T-helper 2 cell treated with Interferon-gamma antibody and Interleukin-4, amounts not matched to agents 5 μg/mL and 100 μg/mL, for 36 hours (primary cell): ENCODE measurements at regions not wholly inside any gene's neighbourhood (a gene's known extent, or its start where the extent isn't known, plus 50 kb on each side); places are given as distances from the start of the nearest gene placed in this dataset.

Experiments used
- DNase-seq: peaks from one replicate; pipeline ENCODE4 v3.0.0; 2021; ENCODE audit warnings: low spot score
- H3K27ac Mint-ChIP-seq: one replicate; pipeline ENCODE4 v1.8.0; 2021; ENCODE audit warnings: mild to moderate bottlenecking, mixed read lengths
- H3K27me3 Mint-ChIP-seq: one replicate; pipeline ENCODE4 v1.8.0; 2021; ENCODE audit warnings: low read depth, mixed read lengths
- H3K36me3 Mint-ChIP-seq: one replicate; pipeline ENCODE4 v1.8.0; 2021; ENCODE audit warnings: low read depth, mixed read lengths
- H3K4me1 Mint-ChIP-seq: one replicate; pipeline ENCODE4 v1.8.0; 2021; ENCODE audit warnings: low read depth, mixed read lengths
- H3K4me3 Mint-ChIP-seq: one replicate; pipeline ENCODE4 v1.8.0; 2022; ENCODE audit warnings: mild to moderate bottlenecking, moderate library complexity, mixed read lengths
- H3K9me3 Mint-ChIP-seq: one replicate; pipeline ENCODE4 v1.8.0; 2021; ENCODE audit warnings: mixed read lengths

GRCh38 chr10:44186150-44186549, 198.7 kb downstream of the CXCL12 start:
- peaks cover 7% of the 10 kb centered on the region for H3K9me3 Mint-ChIP-seq
- no peak overlapping the region for H3K27ac Mint-ChIP-seq
- H3K4me1 Mint-ChIP-seq, result no peaks in the 10 kb centered on the region
- H3K27me3 Mint-ChIP-seq, result no peaks in the 10 kb centered on the region
- H3K4me3 Mint-ChIP-seq, result no peak overlapping the region
- H3K36me3 Mint-ChIP-seq, result no peaks in the 10 kb centered on the region
- DNase-seq, result no peak

DNA sequence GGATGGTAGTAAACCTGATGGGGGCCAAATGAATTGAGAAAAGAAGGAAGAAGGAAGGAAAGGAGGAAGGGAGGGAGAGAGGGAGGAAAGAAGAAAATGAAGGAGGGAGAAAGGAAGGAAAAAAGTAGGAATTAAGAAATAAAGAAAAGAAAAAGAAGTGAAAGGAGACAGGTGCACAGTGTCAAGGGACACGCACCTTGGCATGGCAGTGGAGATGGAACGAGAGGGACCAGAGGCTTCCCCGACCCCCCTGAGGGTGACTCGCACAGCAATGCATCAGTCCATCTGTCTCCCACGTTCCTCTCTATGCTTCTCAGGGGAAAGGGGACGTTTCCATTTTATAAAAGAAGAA, 199.6 kb downstream of the CXCL12 start:
- DNase-seq, result no peak
- Mint-ChIP-seq H3K36me3 (no peaks in the 10 kb centered on the region), H3K4me3 (no peak overlapping the region), H3K9me3 (peaks cover 7% of the 10 kb centered on the region), H3K27me3 (no peaks in the 10 kb centered on the region), H3K27ac (no peak overlapping the region), H3K4me1 (no peaks in the 10 kb centered on the region)

GRCh38 chr10:44184633-44185314, 200.1 kb downstream of the CXCL12 start:
- DNase-seq, result no peak
- H3K4me1 Mint-ChIP-seq, result no peaks in the 10 kb centered on the region
- no peaks in the 10 kb centered on the region for H3K27me3 Mint-ChIP-seq
- peaks cover 7% of the 10 kb centered on the region for H3K9me3 Mint-ChIP-seq
- no peak overlapping the region for H3K4me3 Mint-ChIP-seq
- no peak overlapping the region for H3K27ac Mint-ChIP-seq
- H3K36me3 Mint-ChIP-seq, result no peaks in the 10 kb centered on the region

DNA sequence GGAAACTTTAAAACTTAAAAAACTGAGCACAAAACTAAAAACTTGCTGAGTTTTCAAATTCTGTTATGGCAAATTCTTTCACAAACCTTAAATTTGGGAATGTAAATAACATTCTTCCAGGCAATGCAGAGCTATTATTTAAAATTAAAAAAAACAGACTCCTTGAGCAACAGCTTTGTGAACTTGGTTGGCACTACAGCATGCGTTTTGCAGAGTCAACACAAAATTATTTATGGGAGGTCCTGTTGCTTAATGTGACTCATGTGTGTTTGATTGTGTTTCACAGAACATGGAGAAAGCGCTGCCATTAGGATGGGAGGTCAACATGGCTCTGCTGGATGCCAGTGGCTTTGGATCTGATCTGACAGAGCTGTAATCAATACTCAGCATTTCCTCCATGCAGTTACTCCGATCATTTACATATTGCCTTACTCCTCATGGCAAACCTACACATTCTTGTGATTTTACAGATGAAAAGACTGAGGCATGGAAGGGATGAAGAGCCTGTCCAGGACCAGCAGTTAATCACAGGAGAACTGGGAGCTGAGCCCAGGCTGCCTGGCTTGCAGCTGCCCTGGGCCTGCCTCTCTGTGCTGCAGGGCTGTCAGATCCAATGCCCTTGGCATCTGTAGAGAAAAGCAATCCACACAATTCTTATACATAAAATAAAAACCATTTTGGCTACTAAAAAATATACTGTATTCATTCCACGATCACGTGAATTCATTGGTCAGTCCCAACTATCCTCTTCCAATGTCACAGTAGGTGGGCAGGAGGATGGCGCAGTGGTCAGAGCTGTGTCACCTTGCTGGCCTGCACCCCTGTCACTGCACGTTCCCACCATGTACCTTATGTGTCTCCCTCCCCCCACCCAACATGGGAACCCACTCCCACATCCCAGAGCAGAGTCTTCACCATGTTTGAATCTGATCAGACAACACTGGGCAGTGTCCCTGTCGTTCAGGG, 200.9 kb downstream of the CXCL12 start:
- Mint-ChIP-seq H3K36me3 (no peaks in the 10 kb centered on the region), H3K4me1 (no peaks in the 10 kb centered on the region), H3K4me3 (no peak overlapping the region), H3K27me3 (no peaks in the 10 kb centered on the region), H3K27ac (no peak overlapping the region), H3K9me3 (peaks cover 5% of the 10 kb centered on the region)
- no peak for DNase-seq

- H3K9me3 Mint-ChIP-seq, result no peaks in the 10 kb centered on the region
- no peak overlapping the region for H3K27ac Mint-ChIP-seq
- no peak for DNase-seq
- no peaks in the 10 kb centered on the region for H3K36me3 Mint-ChIP-seq
- H3K27me3 Mint-ChIP-seq, result no peaks in the 10 kb centered on the region
- H3K4me3 Mint-ChIP-seq, result no peak overlapping the region
- H3K4me1 Mint-ChIP-seq, result no peaks in the 10 kb centered on the region
These were observed 202.0 kb downstream of the CXCL12 start for GRCh38 chr10:44182909-44183308.

GRCh38 chr10:44180321-44181168, 204.4 kb downstream of the CXCL12 start:
- H3K27ac Mint-ChIP-seq, result no peak overlapping the region
- H3K4me1 Mint-ChIP-seq, result no peaks in the 10 kb centered on the region
- H3K4me3 Mint-ChIP-seq, result no peak overlapping the region
- H3K27me3 Mint-ChIP-seq, result no peaks in the 10 kb centered on the region
- no peaks in the 10 kb centered on the region for H3K9me3 Mint-ChIP-seq
- H3K36me3 Mint-ChIP-seq, result no peaks in the 10 kb centered on the region
- DNase-seq, result no peak

GRCh38 chr10:44178856-44179255, 206.0 kb downstream of the CXCL12 start:
- no peaks in the 10 kb centered on the region for H3K36me3 Mint-ChIP-seq
- H3K4me3 Mint-ChIP-seq, result no peak overlapping the region
- no peaks in the 10 kb centered on the region for H3K9me3 Mint-ChIP-seq

DNA sequence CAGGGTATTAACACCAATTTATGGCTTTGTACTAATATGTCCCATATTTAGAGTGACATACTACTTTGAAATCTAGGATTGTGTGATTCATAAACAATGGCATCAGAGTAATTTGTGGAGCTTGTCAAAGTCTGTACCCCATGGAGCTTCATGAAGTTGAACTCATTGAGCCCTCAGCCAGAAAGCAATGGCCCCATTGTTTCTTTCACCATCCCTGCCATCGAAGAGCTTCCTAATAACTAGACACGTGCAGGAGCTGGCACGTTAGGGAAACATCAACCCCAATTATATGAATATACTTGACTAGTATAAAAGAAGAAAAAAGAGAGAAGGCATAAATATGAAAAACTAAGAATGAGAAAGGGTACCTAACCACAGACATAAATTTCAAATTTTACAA, 206.6 kb downstream of the CXCL12 start:
- no peaks in the 10 kb centered on the region for H3K4me1 Mint-ChIP-seq
- no peak overlapping the region for H3K4me3 Mint-ChIP-seq
- no peak overlapping the region for H3K27ac Mint-ChIP-seq
- no peaks in the 10 kb centered on the region for H3K36me3 Mint-ChIP-seq
- DNase-seq, result no peak
- H3K9me3 Mint-ChIP-seq, result no peaks in the 10 kb centered on the region
- no peaks in the 10 kb centered on the region for H3K27me3 Mint-ChIP-seq

More at GRCh38 chr10:44178856-44179255, 206.0 kb downstream of the CXCL12 start:
- Mint-ChIP-seq H3K27me3 (no peaks in the 10 kb centered on the region), H3K4me1 (no peaks in the 10 kb centered on the region), H3K27ac (no peak overlapping the region)
- DNase-seq, result no peak

- Mint-ChIP-seq H3K27me3 (no peaks in the 10 kb centered on the region), H3K4me1 (no peaks in the 10 kb centered on the region), H3K36me3 (no peaks in the 10 kb centered on the region), H3K27ac (no peak overlapping the region), H3K9me3 (no peaks in the 10 kb centered on the region), H3K4me3 (no peak overlapping the region)
- no peak for DNase-seq
These were observed 207.3 kb downstream of the CXCL12 start for GRCh38 chr10:44177610-44178009.

GRCh38 chr10:44176311-44176710, 208.6 kb downstream of the CXCL12 start:
- Mint-ChIP-seq H3K36me3 (no peaks in the 10 kb centered on the region), H3K4me3 (no peak overlapping the region)

DNA sequence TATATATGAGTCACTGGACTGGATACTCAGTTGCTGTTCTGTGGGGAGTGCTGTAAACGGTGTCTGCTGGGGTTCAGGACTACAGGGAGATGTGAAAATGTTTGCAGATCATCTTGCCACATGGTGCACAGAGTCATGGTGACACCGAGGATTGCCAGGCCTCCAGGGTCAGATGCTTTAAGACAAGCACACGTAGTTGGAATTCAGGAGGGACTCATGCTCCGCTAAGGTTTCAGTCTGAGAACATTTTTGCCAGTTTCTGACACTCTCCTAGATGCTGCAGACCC, 211.3 kb downstream of the CXCL12 start:
- Mint-ChIP-seq H3K4me3 (no peak overlapping the region), H3K27ac (no peak overlapping the region), H3K36me3 (no peaks in the 10 kb centered on the region), H3K9me3 (no peaks in the 10 kb centered on the region), H3K27me3 (no peaks in the 10 kb centered on the region), H3K4me1 (no peaks in the 10 kb centered on the region)
- DNase-seq, result no peak

More at GRCh38 chr10:44176311-44176710, 208.6 kb downstream of the CXCL12 start:
- no peak for DNase-seq
- Mint-ChIP-seq H3K27ac (no peak overlapping the region), H3K4me1 (no peaks in the 10 kb centered on the region), H3K27me3 (no peaks in the 10 kb centered on the region), H3K9me3 (no peaks in the 10 kb centered on the region)

- Mint-ChIP-seq H3K36me3 (no peaks in the 10 kb centered on the region), H3K4me3 (no peak overlapping the region), H3K9me3 (no peaks in the 10 kb centered on the region), H3K27ac (no peak overlapping the region), H3K27me3 (no peaks in the 10 kb centered on the region), H3K4me1 (no peaks in the 10 kb centered on the region)
- no peak for DNase-seq
These were observed 211.9 kb downstream of the CXCL12 start for GRCh38 chr10:44172883-44173607.

GRCh38 chr10:44171765-44172164, 213.1 kb downstream of the CXCL12 start:
- Mint-ChIP-seq H3K9me3 (no peaks in the 10 kb centered on the region), H3K4me3 (no peak overlapping the region), H3K27ac (no peak overlapping the region), H3K36me3 (no peaks in the 10 kb centered on the region), H3K27me3 (no peaks in the 10 kb centered on the region), H3K4me1 (no peaks in the 10 kb centered on the region)
- no peak for DNase-seq
